Astrocyte of the hippocampus (primary cell): ENCODE measurements at regions not wholly inside any gene's neighbourhood (a gene's known extent, or its start where the extent isn't known, plus 50 kb on each side); places are given as distances from the start of the nearest gene placed in this dataset.

Experiments used
- DNase-seq: peaks from one replicate; pipeline ENCODE4 v3.0.0; 2011; ENCODE audit warnings: low read depth, low spot score

DNA sequence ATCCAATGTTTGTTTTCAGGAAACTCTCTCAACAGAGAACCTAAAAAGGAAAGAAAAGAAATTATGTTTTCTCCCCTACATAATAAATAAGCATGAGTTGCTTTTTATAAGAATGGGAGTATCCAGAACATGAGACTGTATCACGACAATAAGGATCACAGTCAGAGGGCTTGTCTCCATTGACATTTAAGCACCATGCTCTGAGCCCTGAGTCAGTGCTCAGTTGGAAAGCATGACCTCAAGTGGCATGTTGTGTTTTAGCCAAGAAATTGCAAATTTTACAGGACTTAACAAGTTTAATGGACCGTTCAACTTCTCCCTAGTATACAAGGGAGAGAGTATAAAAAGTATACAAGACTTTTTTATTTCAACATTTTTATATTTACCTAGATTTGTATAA, 431.6 kb downstream of the GJA1 start:
- peak; percentile 18 for DNase-seq

- DNase-seq, result no peak
These were observed 432.8 kb downstream of the GJA1 start for GRCh38 chr6:121868206-121868605.

DNA sequence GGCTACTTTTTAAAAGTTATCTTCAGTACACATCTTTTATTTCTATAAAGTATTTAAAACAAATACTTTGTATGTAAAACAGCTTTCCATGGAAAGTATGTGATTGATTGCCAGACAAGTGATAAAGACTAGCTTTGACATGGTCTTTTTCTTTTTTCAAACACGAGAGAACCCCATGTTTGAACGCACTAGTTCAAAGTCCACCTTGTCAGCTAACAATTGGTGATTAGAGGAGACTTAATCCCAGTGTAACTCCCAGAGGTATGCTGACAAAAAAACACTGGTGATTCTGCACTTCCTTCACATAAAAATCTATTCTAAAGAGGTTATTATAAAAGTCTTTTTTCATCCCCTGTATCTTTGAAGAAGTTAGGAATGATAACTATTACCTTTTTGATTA, 438.1 kb downstream of the GJA1 start:
- DNase-seq, result no peak

DNA sequence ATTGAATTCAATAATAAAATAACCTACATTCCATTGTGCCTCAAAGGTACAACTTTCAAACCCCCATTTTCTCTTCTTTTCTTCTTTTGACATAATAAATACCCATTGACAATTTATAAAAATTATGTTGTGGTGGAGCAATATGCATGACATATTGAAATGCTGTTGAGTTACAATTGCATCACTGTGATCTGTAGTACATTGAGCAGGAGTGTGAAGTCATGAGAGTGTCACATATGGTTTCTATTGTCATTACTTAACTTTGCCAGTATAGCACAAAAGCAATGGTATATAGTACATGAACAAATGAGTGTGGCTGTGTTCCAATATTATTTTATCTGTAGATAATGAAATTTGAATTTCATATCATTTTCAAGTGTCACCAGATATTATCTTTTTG, 441.3 kb downstream of the GJA1 start:
- DNase-seq, result no peak

- DNase-seq, result no peak
These were observed 443.7 kb downstream of the GJA1 start for GRCh38 chr6:121879149-121879548.

DNA sequence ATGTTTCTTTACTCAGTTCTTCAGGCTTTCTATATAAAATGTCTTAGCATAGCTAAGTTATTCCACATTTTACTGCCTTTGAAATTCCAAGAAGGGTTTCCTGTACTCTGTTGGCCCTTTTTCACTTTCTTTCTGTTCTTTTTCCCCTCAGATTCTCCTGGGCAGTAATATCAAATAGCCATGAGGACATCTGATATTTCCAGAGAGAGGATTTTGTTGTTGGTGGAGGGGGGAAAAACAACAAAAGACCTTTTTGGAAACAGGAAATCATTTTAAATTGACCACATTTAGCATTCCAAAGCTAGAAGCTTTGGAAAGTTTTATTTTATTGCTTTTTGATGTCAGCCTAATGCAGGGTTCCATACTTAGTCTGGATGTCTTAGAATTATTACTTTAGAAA, 445.4 kb downstream of the GJA1 start:
- no peak for DNase-seq

DNA sequence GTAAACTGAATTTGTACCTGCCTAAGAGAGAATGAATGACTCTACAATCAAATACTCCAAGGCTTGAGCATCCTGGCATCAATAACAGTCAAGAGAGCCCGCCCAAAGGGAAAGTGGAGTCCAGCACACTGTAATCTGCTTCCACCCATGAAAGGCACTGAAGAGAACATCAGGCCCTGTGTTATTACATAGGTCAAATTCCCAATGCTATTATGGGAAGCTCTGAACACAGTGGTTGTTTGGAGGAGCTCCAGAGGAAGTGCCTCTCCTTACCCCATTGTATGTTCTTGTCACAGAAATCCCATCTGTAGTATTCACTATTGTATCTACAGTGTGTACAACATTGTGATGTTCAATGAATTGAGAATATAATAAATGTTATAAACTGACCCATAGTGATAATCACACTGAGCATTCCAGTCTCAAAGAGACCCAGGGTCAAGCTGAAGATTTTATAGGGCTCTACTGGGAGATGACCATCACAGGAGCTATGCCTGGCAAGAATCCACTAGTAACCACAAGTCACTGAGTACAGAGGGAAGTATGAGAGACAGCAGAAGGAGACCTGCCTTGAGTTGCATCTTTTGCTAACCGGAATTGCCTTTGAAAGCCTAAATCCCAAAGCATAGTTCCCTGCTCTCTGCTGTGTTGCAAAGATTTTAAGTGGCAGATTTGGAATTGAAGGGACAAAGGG, 446.7 kb downstream of the GJA1 start:
- peak; percentile 77 for DNase-seq

GRCh38 chr6:121884091-121884490, 448.6 kb downstream of the GJA1 start:
- peak; percentile 11 for DNase-seq

GRCh38 chr6:121884620-121885019, 449.2 kb downstream of the GJA1 start:
- no peak for DNase-seq

GRCh38 chr6:121885399-121886152, 450.1 kb downstream of the GJA1 start:
- no peak for DNase-seq

DNA sequence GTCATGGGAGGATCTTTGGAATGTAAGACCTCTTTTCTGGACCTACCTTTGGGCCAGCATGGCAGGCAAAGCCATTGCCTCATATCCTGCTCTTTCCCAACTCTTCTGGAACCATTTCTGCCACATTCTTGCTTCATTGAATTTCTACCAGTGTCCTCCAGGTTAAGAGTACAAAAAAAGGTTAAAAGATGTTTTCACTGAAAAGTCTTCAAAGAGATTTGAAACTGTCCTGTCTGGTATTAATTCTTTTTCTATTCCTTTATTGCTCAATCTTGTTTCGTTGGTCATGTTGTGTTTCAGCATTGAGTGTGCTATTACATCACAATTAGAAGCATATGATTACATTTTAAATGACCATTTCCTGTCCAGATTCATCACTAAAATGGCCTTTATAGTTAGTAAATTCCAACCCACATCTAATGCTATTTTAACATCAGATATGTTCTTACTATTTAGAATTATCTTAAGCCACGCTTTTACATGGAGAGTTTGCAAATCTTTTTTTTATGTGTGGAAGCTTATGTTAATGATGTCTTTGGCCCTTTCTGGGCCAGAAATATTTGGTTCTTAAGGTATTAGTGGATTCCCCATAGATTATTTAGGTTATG, 450.9 kb downstream of the GJA1 start:
- DNase-seq, result no peak

DNA sequence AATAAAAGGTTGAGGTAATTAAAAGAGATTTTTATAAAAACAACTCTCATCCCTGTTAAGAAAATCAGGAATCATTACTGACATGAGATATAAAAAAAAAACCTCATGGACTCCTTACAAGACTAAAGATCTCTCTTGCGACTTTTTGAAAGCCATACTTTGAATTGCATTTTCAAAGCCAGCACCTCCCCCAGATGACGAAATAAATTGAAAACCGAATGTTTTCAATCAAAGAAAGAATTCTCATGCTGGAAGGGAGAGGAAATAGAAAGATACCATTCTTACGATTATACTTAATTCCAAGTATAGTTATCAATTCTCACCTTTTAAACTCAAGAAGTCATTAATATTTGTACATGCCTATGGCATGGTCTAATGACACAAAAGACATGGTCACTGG, 452.3 kb downstream of the GJA1 start:
- no peak for DNase-seq

DNA sequence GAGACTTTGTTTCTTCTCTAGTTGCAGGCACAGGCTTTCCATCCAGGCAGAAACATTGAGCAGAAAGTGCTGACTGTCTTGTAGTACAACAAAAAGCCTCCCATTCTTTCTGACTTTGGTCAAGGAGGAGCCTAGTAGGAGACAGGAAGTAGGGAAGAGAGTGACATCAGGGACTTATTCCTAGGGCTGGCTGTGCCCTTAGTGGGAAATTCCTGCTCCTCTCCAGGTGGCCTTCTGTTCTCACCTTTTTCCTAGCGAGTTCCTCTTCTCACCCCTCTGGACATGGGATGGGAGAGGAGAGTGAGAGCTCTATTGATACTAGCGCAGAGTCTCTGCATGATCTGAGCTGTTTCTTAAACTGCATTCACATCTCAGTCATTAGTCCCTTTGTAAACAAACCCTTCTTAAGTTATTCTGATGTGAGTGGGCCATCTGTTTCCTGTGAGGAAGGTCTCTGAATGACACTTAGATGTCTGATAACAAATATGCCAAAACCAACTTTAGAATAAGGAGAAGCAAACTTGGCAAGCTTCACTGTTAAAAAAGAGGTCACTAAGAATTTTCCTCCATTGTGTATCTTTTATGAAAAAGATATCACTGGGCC, 455.0 kb downstream of the GJA1 start:
- DNase-seq, result no peak

- DNase-seq, result peak; percentile 56
These were observed 460.3 kb downstream of the GJA1 start for GRCh38 chr6:121895731-121896130.

DNA sequence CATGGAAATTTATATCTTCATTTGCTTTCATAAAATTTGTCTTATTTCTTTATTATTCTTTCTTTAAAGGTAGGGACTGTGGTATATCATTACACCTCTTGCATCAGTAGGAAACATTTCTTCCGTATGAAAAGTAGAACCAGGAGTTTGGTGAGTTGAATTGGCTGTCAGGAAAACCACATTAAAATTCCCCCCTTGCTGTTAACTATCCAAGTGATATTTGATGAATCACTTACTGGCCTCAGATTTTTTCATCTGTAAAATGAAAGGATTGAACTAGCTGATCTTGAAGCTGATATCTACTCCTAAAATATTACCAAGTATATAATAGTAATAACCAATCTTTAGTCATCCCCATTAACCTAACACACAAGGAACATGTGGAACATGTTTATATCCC, 460.9 kb downstream of the GJA1 start:
- DNase-seq, result peak; percentile 53

DNA sequence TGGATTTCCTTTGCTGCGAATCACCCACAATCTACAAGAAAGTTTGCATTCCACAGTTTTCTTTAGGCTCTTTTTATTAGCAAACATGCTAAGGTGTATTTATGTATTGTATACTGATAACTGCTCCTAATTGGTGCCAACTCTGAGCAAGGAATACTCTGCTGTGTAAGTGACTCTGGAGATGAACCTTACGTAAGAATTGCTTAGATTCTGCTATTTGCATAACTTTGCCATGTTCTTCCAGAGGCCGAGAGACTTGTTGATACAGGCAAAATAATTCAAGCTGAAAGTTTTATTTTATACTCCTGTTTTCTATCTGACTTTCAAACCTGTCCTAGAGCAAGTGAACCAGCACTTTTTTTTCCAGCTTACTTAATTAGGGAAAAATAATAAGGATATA, 461.3 kb downstream of the GJA1 start:
- peak; percentile 23 for DNase-seq

DNA sequence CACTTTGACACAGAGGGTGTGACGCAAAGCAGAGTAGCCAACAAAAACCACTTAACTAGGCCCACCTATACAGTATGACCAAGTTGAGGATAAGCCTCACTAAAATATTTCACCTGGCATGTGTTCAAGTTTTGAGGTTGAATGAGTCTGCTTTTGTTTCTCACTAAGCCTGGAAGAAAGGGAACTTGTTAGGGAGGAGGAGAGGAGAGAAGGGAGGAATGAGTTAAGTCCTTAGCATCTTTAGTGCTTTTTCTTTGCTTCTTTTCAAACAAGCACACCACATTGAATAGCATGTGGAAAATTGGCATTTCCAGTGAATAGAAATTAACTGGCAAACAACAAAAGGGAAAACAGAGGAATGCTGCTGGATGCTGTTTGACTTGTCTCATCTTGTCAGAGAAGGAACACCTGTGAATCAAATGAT, 461.9 kb downstream of the GJA1 start:
- DNase-seq, result peak; percentile 87

- DNase-seq, result no peak
These were observed 466.0 kb downstream of the GJA1 start for GRCh38 chr6:121901432-121901831.

DNA sequence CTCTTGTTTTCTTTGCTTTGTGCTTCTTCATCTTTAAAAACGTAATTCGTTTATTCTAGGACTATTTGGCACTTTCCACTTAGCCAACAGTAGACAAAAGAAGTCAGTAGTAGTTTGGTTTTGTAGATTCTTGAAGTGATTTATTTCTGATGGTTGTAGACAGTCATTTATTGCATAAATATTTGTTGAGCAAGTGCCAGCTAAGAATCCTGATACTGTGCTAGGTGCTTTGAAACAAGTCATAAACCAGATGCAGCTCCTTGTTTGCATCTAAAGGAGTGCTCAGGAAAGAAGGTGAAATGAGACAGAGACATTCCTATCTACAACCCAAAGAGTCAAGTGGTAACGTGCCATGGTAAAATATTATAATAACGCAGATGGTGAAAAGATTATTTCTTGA, 469.1 kb downstream of the GJA1 start:
- no peak for DNase-seq

- DNase-seq, result no peak
These were observed 477.5 kb downstream of the GJA1 start for GRCh38 chr6:121912905-121913304.

DNA sequence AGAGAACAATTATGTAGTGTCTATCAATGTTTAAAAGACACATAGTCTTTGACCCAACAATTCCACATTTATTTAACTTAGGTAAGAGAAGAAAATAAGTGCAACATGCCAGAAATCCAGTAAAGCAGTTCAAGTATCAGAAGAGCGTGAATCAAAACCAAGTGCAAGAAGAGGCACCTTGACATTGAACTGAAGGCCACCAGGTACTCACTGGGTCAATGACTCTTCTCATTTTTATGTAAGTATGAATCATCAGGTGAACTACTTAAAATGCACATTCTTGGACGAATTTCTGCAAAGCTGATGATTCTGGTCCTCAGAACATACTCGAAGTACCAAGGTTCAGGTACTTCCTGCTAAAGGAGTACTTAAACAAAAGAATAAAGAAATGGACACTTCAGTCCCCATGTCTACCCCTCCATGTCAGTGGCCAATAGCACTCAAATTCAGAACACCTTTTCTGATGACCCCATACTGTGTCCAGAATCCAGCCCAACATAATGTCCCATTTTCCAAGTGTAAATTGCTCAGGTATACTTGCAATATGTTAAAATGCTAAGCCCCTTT, 481.9 kb downstream of the GJA1 start:
- DNase-seq, result no peak
